NCI-H2029 (cell line): ENCODE measurements at regions not wholly inside any gene's neighbourhood (a gene's known extent, or its start where the extent isn't known, plus 50 kb on each side); places are given as distances from the start of the nearest gene placed in this dataset.
"Not testable (repeated sequence)": the region's sequence is repeated elsewhere in the genome, so short reads cannot be mapped to it uniquely, and the experiment has no call there.

Experiments used
- DNase-seq: peaks from one replicate; lab custom pipeline; 2025; lab: John Stamatoyannopoulos, UW

DNA sequence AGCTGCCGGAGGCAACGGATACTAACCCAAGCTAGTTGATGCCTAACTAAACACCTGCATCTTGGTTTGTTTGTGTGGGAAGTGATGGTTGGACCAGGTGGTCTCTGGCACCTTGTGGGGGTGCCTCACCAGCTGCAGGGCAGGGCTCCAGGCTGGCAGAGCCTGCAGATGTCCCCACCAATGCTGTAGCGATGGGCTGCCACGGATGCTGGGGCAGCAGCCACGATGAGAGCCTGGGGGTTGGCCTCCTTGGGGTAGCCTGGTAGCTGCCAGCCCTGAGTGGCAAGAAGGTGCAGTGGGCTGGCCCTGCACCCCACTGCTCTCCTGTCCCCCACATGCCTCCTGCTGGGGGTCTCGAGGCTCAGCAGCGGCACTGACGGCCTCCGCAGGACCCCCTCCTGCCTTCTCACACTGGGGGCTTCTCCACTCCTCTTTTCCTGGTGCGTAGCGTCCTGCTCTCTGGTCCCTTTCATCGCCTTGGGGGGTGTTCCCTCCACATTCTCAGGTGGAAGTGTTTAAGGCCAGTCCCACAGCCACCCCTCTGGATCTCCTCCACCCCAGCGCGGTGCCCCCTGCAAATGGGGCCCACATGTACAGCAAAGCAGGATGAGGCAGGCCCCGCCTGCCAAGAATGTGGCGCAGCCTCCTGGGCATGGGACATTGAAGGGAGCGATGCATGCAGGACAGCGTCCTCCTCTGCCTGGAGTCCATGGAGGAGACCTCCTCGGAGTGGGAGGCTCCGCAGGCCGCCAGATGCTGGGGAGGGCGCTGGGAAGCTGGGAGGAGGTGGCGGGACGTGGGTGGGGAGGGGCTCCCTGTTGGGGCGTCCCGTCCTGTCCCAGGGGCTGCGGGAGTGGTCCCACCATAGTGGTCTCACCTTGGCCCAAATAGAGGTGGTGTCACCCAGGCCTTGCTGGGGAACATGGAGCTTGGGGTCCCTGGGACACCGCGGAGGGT lies 173.1 kb downstream of the ASB1 start:
- DNase-seq = no peak

- DNase-seq = no peak
Observed at GRCh38 chr2:238600506-238601432, 174.0 kb downstream of the ASB1 start.

DNA sequence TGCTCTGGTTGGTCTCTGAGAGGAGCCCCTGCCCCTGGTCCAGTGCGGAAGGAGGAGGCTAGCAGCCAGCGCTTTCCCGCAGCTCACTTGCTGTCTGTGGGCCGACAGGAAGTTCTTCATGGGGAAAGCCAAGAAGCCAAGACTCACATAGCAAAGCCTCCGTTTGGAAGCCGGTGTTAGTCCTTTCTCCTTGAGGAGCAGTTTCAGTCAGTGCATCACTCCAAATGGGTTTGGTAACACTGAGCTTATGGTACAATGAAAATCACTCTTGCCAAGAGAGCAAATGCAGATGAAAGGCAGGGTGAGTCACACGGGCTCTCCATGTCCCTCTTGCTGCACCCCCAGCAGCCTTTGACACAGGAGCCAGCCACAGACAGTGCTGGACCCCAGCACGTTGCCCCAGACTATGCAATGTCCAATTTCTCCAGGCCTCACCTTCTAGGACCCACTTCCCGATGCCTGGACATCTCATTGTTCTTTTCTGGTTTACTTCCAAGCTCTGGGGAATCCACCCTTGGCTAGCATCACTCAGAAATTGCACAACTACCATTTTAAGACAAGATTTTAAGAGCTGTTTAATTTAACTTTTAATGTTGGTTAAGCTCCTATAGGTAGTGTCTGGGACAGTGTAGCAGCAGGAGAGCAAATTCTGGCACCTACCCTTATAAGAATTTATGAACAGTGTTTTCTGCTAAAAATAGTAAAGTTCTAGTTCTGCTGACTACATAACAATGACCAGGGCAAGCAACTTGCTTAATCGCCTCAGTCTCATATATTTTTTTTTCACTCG lies 174.9 kb downstream of the ASB1 start:
- DNase-seq = no peak

GRCh38 chr2:238602223-238602960 lies 175.7 kb downstream of the ASB1 start:
- DNase-seq = no peak

DNA sequence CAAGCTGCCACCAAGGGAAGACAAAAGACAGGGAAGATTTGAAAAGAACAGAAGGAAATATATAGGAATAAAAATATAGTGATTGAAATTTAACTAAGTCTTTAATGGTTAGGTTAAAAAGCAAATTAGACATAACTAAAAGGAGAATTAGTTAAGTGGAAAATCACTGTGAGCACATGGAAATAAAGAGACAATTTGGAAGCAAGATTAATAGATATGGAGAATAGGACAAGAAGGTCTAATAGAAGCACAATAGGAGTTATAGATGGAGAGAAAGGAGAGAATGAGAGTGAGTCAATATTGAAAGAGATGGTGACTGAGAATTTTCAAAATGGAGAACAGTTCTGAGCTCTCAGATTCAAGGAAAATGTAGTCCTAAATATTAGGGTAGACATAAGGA lies 176.9 kb downstream of the ASB1 start:
- no peak for DNase-seq

- no peak for DNase-seq
Observed at GRCh38 chr2:238606311-238606710, 179.6 kb downstream of the ASB1 start.

DNA sequence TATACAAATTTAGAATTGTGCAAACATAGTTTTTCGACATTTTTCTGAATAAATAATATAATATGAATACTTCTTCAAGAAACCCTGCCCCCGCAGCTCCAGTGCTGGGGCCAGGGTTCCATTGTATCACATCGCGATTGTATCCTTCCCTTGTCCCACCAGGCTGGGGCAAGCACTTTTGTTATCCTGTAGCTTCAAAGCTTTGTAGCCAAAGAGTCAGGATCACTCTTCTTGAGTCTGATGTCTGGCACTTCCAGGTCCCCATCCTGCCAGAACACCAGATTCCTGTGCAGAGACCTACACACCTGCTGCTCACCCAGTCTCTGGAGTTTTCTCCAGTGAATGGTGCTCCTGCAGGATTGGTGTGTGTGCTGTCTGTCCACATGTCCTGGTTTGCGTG lies 186.9 kb downstream of the ASB1 start:
- DNase-seq = no peak

DNA sequence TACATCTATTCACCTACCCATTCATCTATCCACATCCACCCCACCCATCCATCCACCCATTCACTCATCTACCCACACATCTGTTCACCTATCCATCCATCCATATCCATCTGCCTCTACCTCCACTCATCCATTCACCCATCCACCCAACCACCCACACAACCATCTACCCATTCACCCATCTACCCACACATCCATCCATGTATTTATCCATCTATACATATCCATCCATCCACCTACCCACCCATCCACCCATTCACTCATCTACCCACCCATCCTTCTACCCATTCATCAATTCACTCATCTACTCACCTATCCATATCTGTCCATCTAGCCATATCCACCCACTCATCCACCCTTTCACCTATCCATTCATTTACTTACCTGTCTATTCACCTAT lies 187.6 kb downstream of the ASB1 start:
- DNase-seq = no peak

DNA sequence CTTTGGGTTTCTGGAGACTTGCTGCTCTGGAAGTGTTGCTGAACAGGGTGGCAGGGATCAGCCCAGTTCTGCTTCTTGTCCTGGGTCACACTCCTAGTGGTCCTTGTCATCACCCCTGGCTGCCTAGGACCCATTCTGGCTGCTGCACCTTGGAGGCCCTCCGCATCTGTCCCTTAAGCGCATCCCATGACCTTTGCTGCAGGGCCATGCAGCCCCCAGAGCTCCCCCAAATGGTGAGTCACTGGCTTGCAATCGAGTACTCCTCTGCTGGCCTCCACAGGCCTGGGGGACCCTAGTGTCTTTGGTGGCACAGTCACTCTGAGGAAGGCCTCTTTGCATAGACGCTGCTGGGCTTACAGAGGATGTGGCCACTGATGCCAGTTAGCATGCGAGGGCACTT lies 188.5 kb downstream of the ASB1 start:
- no peak for DNase-seq

- DNase-seq = no peak
Observed at GRCh38 chr2:238616681-238617080, 190.0 kb downstream of the ASB1 start.

- DNase-seq = not testable (repeated sequence)
Observed at GRCh38 chr2:238618494-238619283, 192.0 kb downstream of the ASB1 start.

GRCh38 chr2:238627899-238628298 lies 201.2 kb downstream of the ASB1 start:
- DNase-seq = no peak

DNA sequence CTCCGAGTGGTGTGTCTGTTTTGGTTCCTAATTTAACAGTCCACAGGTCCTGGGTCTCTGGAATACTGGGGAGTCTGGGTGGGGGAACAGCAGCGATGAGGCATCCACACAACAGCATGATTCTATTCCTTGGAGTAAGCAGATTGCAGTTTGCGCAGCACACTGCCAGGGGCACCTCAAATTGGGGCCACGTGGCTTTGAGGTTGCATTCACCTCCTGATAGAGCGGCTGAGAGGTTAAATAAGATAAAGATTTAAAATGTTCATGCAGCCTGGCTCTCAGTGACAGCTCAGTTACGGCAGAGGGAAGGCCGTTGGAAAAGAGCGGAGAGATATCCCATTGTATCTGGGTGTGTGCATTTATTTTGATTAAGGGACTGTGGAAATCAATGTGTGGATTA lies 202.3 kb downstream of the ASB1 start:
- DNase-seq = no peak

DNA sequence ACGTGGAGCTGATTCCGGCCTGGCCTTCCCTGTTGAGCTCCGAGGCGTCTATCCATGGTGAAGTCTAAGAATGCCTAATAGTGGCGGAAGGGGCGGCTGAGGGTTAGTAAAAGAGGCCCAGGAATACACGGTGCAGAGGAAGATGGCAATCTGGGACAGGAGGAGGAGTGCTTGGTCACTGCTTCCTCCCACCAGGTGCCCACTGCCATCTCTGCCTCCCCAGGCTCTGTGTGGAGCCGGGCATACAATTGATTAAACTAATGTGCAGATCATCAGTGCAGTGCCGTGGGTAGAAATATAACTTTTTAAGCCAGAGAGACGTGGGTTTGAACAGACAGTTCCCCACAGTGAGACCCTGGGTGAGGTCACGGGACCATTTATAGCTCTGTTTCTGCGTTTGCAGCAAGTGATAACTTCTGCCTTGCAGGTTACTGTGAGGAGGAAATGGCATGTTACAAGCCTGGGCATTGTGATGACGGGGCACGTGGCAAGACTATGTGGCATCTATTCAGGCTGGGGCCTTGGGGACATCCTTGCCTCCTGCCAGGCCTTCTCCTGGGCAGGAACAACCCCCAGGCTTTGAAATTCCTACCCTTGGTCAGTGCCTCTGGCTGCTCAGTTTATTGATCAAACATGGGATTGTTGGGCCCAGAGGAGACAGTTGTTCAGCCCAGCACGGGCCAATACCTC lies 204.9 kb downstream of the ASB1 start:
- no peak for DNase-seq

- DNase-seq = no peak
Observed at GRCh38 chr2:238632181-238633060, 205.7 kb downstream of the ASB1 start.

DNA sequence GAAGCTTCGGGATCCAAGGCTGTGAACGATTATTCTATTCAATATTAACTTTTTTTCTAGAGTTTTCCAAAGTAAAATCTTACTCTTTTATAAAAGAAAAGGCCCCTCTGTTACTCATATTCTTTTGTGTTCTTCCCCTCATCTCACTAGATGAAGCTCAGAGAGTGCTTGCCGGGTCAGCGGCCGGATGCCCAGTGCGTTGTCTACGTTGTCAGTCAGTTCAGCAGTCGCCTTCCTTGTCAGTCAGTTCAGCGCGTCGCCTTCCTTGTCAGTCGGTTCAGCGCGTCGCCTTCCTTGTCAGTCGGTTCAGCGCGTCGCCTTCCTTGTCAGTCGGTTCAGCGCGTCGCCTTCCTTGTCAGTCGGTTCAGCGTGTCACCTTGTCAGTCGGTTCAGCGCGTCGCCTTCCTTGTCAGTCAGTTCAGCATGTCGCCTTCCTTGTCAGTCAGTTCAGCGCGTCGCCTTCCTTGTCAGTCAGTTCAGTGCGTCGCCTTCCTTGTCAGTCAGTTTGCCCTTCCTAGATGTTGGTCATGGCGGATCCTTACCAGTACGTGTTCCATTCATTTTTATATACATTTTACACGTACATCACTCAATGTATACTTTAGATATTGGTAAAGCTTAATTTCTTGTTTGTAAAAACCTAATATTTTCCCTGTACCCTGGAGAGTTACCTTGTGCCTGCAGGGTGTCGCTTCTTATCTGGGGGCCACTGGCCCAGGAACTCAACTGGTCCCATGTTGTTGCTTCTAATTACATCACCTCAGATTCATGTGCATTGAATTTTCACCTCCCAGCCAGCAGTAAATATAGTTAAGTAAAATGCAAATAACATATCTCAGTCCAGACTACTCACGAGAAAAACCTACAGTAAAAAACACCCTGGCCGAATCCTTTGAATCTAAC lies 206.9 kb downstream of the ASB1 start:
- DNase-seq = no peak

DNA sequence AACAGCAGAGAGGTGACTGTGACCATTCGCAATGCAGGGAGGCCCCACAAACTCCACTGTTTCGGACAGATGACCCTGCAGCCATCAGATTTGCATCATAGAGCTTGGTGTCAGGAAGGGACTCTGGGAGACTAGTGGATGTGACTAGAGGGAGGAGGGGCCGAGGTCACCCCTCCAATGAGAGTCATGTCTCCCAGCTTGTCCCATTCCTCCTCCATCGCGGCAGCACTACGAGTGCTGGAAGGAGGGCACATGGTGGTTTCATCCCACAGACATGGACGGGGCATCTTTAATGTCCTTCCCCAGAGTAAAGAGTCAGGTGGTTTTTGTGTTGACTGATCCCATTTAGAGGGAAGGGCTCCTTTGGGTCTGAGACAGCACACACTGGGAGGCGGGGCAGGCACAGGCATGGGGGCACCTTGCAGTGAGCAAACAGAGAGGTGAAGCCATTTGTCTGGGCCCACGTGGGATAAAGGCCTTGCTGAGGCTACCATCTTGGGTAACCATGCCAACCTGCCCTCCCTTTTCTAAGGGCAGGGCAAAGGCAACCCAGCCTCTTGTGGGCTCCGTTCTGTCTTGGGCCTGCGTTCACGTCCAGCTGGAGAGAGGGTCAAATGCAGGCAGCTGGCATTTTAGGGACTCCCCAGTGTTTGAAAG lies 208.1 kb downstream of the ASB1 start:
- no peak for DNase-seq
